Esophagus mucosa (tissue), 1 donor: ENCODE measurements at regions not wholly inside any gene's neighbourhood (a gene's known extent, or its start where the extent isn't known, plus 50 kb on each side); places are given as distances from the start of the nearest gene placed in this dataset.
"Not testable (repeated sequence)": the region's sequence is repeated elsewhere in the genome, so short reads cannot be mapped to it uniquely, and the experiment has no call there.

ENCODE experiments used
- ATAC-seq: fragments of 200-7000 bp; cut with Tn5 transposase; one replicate; pipeline ENCODE4 v1.9.1; 2020
- donor health status: DM: yes; HTN: yes; CAD: no.

- ATAC-seq, result no peak
Measured at GRCh38 chr4:156303708-156304107, 350.0 kb upstream of the CTSO start.

GRCh38 chr4:156298230-156298629 lies 344.6 kb upstream of the CTSO start:
- ATAC-seq, result no peak

- no peak for ATAC-seq
Measured at GRCh38 chr4:156295676-156296195, 342.1 kb upstream of the CTSO start.

- ATAC-seq, result no peak
Measured at GRCh38 chr4:156294577-156294976, 340.9 kb upstream of the CTSO start.

DNA sequence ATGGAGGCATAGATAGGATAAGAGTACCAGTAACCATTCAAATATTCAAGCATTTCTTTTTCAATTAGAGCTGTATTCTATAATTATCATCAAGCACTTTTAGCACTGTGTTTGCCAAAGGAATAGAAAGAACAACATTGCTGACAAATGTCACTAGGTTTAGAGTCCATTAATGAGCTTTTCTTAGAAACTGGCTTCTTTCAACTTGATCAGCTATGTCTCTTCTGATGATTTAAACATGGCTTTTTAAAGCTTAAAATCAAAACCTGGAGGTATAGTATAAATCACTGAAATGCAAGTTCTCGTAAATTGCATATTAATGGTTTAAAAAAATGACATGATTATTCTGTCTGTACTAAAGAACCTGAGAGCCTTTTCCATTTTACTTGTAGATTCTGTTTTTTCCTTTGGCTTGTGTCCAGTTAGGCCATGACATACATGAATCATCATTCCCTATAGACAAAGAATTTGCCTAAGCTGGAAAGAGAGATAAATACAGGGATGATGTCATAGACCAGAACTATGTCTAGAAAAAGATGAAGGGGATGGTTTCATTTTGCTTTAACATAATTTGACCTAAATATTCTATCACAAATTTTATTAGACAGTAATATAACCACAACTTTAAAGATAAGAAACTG lies 340.1 kb upstream of the CTSO start:
- ATAC-seq, result no peak

DNA sequence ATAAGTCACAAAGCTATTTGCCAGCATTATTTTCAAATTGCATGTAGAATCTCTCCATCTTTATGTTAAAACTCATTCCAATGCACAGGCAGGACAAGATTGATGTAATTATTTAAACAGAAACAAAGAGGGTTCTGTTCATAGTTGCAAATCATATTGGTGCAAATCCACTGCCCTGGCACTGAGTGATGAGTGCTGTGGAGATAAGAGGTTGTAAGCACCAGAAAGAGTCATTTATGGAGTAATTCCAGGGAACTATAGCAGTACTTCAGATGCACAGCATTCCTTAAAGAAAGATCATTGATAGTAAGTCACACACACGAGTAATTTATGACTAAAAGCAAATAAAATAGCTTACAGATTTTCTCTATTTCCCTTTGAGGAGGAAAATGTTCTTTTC lies 337.7 kb upstream of the CTSO start:
- no peak for ATAC-seq

DNA sequence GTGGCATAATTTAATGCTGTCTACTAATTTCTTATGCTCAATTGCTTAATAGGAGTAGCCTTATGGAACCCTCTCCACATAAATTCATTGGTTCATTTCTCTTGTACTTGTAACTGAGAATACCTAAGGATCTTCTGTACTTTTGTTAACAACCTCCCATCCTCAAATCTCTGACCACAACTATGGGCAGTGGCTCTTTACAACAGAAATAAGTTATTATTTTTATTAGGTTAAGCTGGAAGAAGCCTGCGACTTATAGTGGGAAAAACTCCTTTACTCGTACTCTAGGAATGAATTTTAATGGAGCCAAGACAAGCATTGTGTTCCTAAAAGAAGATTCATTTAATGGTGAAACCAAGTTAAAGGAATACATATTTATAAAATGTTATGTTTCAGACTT lies 337.1 kb upstream of the CTSO start:
- ATAC-seq, result no peak

GRCh38 chr4:156290026-156290425 lies 336.4 kb upstream of the CTSO start:
- not testable (repeated sequence) for ATAC-seq

- ATAC-seq, result no peak
Measured at GRCh38 chr4:156280686-156281085, 327.0 kb upstream of the CTSO start.

GRCh38 chr4:156265407-156265806 lies 311.7 kb upstream of the CTSO start:
- ATAC-seq, result no peak

GRCh38 chr4:156261230-156261629 lies 307.6 kb upstream of the CTSO start:
- ATAC-seq, result no peak

GRCh38 chr4:156255230-156256007 lies 301.8 kb upstream of the CTSO start:
- ATAC-seq, result no peak

DNA sequence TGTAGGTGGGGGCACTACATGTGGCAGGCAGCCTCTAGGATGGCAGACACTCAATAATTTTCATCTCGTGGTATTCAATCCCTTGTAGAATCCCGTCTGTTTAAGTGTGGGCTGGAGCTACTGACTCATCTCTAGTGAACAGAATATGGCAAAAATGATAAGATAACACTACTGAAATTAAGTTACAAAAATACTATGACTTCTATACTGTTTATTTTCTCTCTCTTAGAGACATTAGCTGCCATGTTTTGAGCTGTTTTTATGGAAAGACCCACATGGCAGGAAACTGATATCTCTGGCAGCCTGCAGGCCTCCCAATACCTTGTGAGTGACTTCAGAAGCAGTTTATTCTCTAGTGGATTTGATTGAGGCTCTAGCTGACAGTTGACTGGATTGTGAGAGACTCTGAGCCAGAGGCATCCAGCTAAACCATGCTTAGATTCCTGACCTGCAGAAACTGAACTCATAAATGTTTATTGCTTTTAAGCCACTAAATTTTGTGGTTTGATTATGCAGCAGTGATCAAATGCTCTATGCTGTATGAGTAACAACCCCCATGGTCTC lies 298.8 kb upstream of the CTSO start:
- ATAC-seq, result no peak

- no peak for ATAC-seq
Measured at GRCh38 chr4:156251373-156252065, 297.9 kb upstream of the CTSO start.

GRCh38 chr4:156248917-156249316 lies 295.3 kb upstream of the CTSO start:
- ATAC-seq, result no peak

GRCh38 chr4:156247470-156247869 lies 293.8 kb upstream of the CTSO start:
- no peak for ATAC-seq

GRCh38 chr4:156243015-156243414 lies 289.3 kb upstream of the CTSO start:
- no peak for ATAC-seq

- no peak for ATAC-seq
Measured at GRCh38 chr4:156242390-156242789, 288.7 kb upstream of the CTSO start.

DNA sequence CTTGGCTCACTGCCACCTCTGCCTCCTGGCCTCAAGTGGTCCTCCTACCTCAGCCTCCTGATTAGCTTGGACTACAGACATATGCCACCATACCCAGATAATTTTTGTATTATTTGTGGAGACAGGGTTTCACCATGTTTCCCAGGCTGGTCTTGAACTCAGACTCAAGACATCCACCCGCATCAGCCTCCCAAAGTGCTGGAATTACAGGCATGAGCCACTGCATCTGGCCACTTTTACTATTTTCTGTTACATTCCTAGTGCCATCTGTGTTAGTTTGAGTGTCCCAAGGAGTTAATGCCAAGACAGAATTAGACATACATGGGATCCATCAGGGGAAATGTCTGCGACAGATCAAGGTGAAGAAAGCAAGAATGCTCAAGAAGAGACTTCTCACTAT lies 288.2 kb upstream of the CTSO start:
- no peak for ATAC-seq

- no peak for ATAC-seq
Measured at GRCh38 chr4:156238171-156238570, 284.5 kb upstream of the CTSO start.

- no peak for ATAC-seq
Measured at GRCh38 chr4:156237231-156237630, 283.6 kb upstream of the CTSO start.

- ATAC-seq, result no peak
Measured at GRCh38 chr4:156230176-156230575, 276.5 kb upstream of the CTSO start.

DNA sequence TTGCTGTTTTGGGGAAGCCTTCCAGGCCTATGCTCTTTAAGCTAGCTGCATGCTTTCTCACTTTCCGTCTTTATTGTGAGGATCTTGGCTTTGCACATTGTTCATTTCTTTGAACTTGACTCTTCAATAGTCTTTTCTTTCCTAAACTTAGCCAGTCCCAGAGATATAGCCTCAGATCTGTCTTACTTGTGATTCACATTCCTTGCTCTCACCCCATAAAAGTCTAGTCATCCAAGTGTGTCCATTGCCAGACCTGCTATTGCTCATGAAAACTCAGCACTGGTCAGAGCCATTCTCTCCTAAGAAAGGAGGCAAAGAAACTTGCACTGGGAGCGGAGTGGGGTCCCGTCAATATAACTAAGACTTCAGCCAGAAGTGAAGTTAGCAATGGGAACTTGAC lies 275.0 kb upstream of the CTSO start:
- ATAC-seq, result no peak
